Hematopoietic multipotent progenitor cell treated with erythropoietin and hydrocortisone succinate and interleukin-3 and kit ligand, for 15 days (in vitro differentiated cells): ENCODE measurements at regions not wholly inside any gene's neighbourhood (a gene's known extent, or its start where the extent isn't known, plus 50 kb on each side); places are given as distances from the start of the nearest gene placed in this dataset.

Experiments used
- DNase-seq: peaks from one replicate; pipeline ENCODE4 v3.0.0-alpha.2; 2015; ENCODE audit warnings: low spot score

GRCh38 chr12:107320929-107321631 lies 227.7 kb upstream of the CRY1 start:
- no peak for DNase-seq

- no peak for DNase-seq
Measured at GRCh38 chr12:107322063-107322462, 228.7 kb upstream of the CRY1 start.

GRCh38 chr12:107325075-107325608 lies 231.8 kb upstream of the CRY1 start:
- no peak for DNase-seq

- DNase-seq = no peak
Measured at GRCh38 chr12:107326237-107326636, 232.9 kb upstream of the CRY1 start.

GRCh38 chr12:107327651-107328182 lies 234.4 kb upstream of the CRY1 start:
- DNase-seq = no peak

GRCh38 chr12:107328442-107329133 lies 235.2 kb upstream of the CRY1 start:
- DNase-seq = no peak

- DNase-seq = no peak
Measured at GRCh38 chr12:107329569-107330324, 236.4 kb upstream of the CRY1 start.

GRCh38 chr12:107330831-107331431 lies 237.6 kb upstream of the CRY1 start:
- no peak for DNase-seq

- no peak for DNase-seq
Measured at GRCh38 chr12:107331471-107331870, 238.1 kb upstream of the CRY1 start.

- no peak for DNase-seq
Measured at GRCh38 chr12:107331912-107332311, 238.6 kb upstream of the CRY1 start.

- no peak for DNase-seq
Measured at GRCh38 chr12:107332743-107333142, 239.4 kb upstream of the CRY1 start.

GRCh38 chr12:107335802-107336570 lies 242.6 kb upstream of the CRY1 start:
- DNase-seq = no peak

- DNase-seq = no peak
Measured at GRCh38 chr12:107336695-107337094, 243.3 kb upstream of the CRY1 start.

- DNase-seq = no peak
Measured at GRCh38 chr12:107337346-107338095, 244.2 kb upstream of the CRY1 start.

- no peak for DNase-seq
Measured at GRCh38 chr12:107339487-107339886, 246.1 kb upstream of the CRY1 start.

- DNase-seq = no peak
Measured at GRCh38 chr12:107339932-107340331, 246.6 kb upstream of the CRY1 start.

- no peak for DNase-seq
Measured at GRCh38 chr12:107340898-107341297, 247.5 kb upstream of the CRY1 start.

- DNase-seq = no peak
Measured at GRCh38 chr12:107344035-107344808, 250.9 kb upstream of the CRY1 start.

- DNase-seq = no peak
Measured at GRCh38 chr12:107347261-107347660, 253.9 kb upstream of the CRY1 start.
